ENCODE measurements at regions not wholly inside any gene's neighbourhood (a gene's known extent, or its start where the extent isn't known, plus 50 kb on each side); places are given as distances from the start of the nearest gene placed in this dataset.

GRCh38 chr3:24952388-24952787 lies 457.7 kb upstream of the THRB start:
- no peak for TF ChIP-seq EZH2 (IDR thresholded peaks at IDR 0.05; ENCODE audit: borderline replicate concordance, low read depth, low read length, severe bottlenecking)
- no peak for TF ChIP-seq CTCF (IDR thresholded peaks at IDR 0.05; ENCODE audit: extremely low read depth in 1 of 2, insufficient read depth in 1 of 2, low read depth in 1 of 2, low read length in 2 of 2)
- TF ChIP-seq, protein P1, sequence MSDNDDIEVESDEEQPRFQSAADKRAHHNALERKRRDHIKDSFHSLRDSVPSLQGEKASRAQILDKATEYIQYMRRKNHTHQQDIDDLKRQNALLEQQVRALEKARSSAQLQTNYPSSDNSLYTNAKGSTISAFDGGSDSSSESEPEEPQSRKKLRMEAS (IDR thresholded peaks at IDR 0.05; ENCODE audit: insufficient read depth, insufficient read length): no peak
- TF ChIP-seq POLR2A (IDR thresholded peaks at IDR 0.05; ENCODE audit: low read depth, low read length): no peak
- TF ChIP-seq POLR2AphosphoS5 (IDR thresholded peaks at IDR 0.05; ENCODE audit: insufficient read depth, low read depth, low read length): no peak
- TF ChIP-seq MYC (IDR thresholded peaks at IDR 0.05; ENCODE audit: low read depth, low read length): no peak
- no peak for TF ChIP-seq JUN (IDR thresholded peaks at IDR 0.05; ENCODE audit: borderline replicate concordance, insufficient read depth, insufficient read length, low read depth)
- no peak for TF ChIP-seq FOS (IDR thresholded peaks at IDR 0.05; ENCODE audit: borderline replicate concordance, insufficient read depth, low read length)

All from endothelial cell of umbilical vein (primary cell).